OCI-LY3 (cell line): ENCODE measurements at regions not wholly inside any gene's neighbourhood (a gene's known extent, or its start where the extent isn't known, plus 50 kb on each side); places are given as distances from the start of the nearest gene placed in this dataset.

Source experiments
- H2AFZ ChIP-seq: fragments of 200-600, 300-600 bp; shearing (Covaris generic); 2 replicates; pipeline ENCODE4 v1.6.0; 2014; ENCODE audit warnings: antibody characterized with exemption, low read depth, low read length
- H3K27ac ChIP-seq: fragments of 200-600, 300-600 bp; sonication (generic); 2 replicates; pipeline ENCODE4 v1.5.1; 2014; ENCODE audit warnings: mild to moderate bottlenecking, low read length, moderate library complexity, mixed read lengths
- H3K27me3 ChIP-seq: fragments of 200-600, 300-600 bp; sonication (generic); 2 replicates; pipeline ENCODE4 v1.6.1; 2014; ENCODE audit warnings: low read depth, low read length, mixed read lengths
- H3K36me3 ChIP-seq: fragments of 200-600, 300-600 bp; sonication (generic); replicated peaks from 2 replicates; pipeline ENCODE3; 2014; ENCODE audit warnings: low read depth, low read length, mixed read lengths
- H3K4me1 ChIP-seq: fragments of 300-600, 200-600 bp; sonication (generic); 2 replicates; pipeline ENCODE4 v1.6.1; 2014; ENCODE audit warnings: low read length, mixed read lengths
- H3K4me2 ChIP-seq: fragments of 200-600, 300-600 bp; sonication (generic); 2 replicates; pipeline ENCODE4 v1.6.1; 2014; ENCODE audit warnings: low read length, mixed read lengths
- H3K4me3 ChIP-seq: fragments of 300-600, 200-600 bp; sonication (generic); 2 replicates; pipeline ENCODE4 v1.5.1; 2014; ENCODE audit warnings: antibody characterized with exemption, mild to moderate bottlenecking, low read length, moderate library complexity
- H3K79me2 ChIP-seq: fragments of 300-600, 200-600 bp; shearing (Covaris generic); 2 replicates; pipeline ENCODE4 v1.6.1; 2014; ENCODE audit warnings: mild to moderate bottlenecking, low read length, mixed read lengths
- H3K9ac ChIP-seq: fragments of 300-600, 200-600 bp; shearing (Covaris generic); 2 replicates; pipeline ENCODE4 v1.6.0; 2014; ENCODE audit warnings: mild to moderate bottlenecking, low read length, moderate library complexity
- H3K9me3 ChIP-seq: fragments of 200-600, 300-600 bp; shearing (Covaris generic); 2 replicates; pipeline ENCODE4 v1.6.1; 2014; ENCODE audit warnings: low read length, mixed read lengths; ENCODE audit not compliant: insufficient read depth
- H4K20me1 ChIP-seq: fragments of 200-600, 300-600 bp; sonication (generic); 2 replicates; pipeline ENCODE4 v1.6.1; 2016; ENCODE audit warnings: low read length, mixed read lengths; ENCODE audit not compliant: insufficient read depth
- CTCF ChIP-seq: fragments of 200-600, 300-600 bp; sonication (generic); IDR thresholded peaks from 2 replicates; pipeline ENCODE4 v1.5.1; 2014; ENCODE audit warnings: antibody characterized with exemption, low read length, low read depth
- EZH2phosphoT487 ChIP-seq: fragments of 200-600 bp; shearing (Covaris generic); IDR thresholded peaks from 2 replicates; pipeline ENCODE4 v1.6.1; 2018; ENCODE audit warnings: antibody characterized with exemption, mixed run types, low read depth

- Histone ChIP-seq H3K4me3 (no peak overlapping the region), H4K20me1 (no peaks in the 10 kb centered on the region), H3K27me3 (no peaks in the 10 kb centered on the region), H3K27ac (no peak overlapping the region), H3K4me2 (no peak overlapping the region), H3K9ac (no peak overlapping the region), H3K4me1 (peaks cover 10% of the 10 kb centered on the region), H3K79me2 (no peaks in the 10 kb centered on the region), H2AFZ (no peak overlapping the region), H3K36me3 (no peaks in the 10 kb centered on the region), H3K9me3 (no peaks in the 10 kb centered on the region)
- TF ChIP-seq CTCF (no peak), EZH2phosphoT487 (no peak)
Measured at GRCh38 chr13:107806726-107807125, 408.6 kb downstream of the LIG4 start.

- Histone ChIP-seq H3K27me3 (no peaks in the 10 kb centered on the region), H2AFZ (no peak overlapping the region), H3K9ac (no peak overlapping the region), H3K36me3 (no peaks in the 10 kb centered on the region), H3K27ac (no peak overlapping the region), H4K20me1 (no peaks in the 10 kb centered on the region), H3K4me2 (peak overlapping the region; percentile 13; the same call in 1 of the 2 replicates), H3K4me3 (no peak overlapping the region), H3K9me3 (no peaks in the 10 kb centered on the region), H3K4me1 (peaks cover 10% of the 10 kb centered on the region), H3K79me2 (no peaks in the 10 kb centered on the region)
- no peak for TF ChIP-seq EZH2phosphoT487
- TF ChIP-seq CTCF, result no peak
Measured at GRCh38 chr13:107803822-107804495, 411.4 kb downstream of the LIG4 start.

GRCh38 chr13:107801621-107802020, 413.7 kb downstream of the LIG4 start:
- H3K36me3 ChIP-seq, result no peaks in the 10 kb centered on the region
- H3K4me1 ChIP-seq, result peaks cover 10% of the 10 kb centered on the region
- H4K20me1 ChIP-seq, result no peaks in the 10 kb centered on the region
- H3K4me2 ChIP-seq, result no peak overlapping the region
- H3K27ac ChIP-seq, result no peak overlapping the region
- no peaks in the 10 kb centered on the region for H3K79me2 ChIP-seq
- no peaks in the 10 kb centered on the region for H3K27me3 ChIP-seq
- TF ChIP-seq CTCF (no peak), EZH2phosphoT487 (no peak)
- H3K9me3 ChIP-seq, result no peaks in the 10 kb centered on the region
- H2AFZ ChIP-seq, result no peak overlapping the region
- no peak overlapping the region for H3K9ac ChIP-seq
- no peak overlapping the region for H3K4me3 ChIP-seq

- peak overlapping the region; percentile 27 for H3K4me2 ChIP-seq
Measured at GRCh38 chr13:107799001-107799400, 416.3 kb downstream of the LIG4 start.

More at GRCh38 chr13:107799001-107799400, 416.3 kb downstream of the LIG4 start:
- H3K4me1 ChIP-seq, result peaks cover 6% of the 10 kb centered on the region
- H3K36me3 ChIP-seq, result no peaks in the 10 kb centered on the region
- no peaks in the 10 kb centered on the region for H4K20me1 ChIP-seq
- H3K27me3 ChIP-seq, result no peaks in the 10 kb centered on the region
- H3K9me3 ChIP-seq, result no peaks in the 10 kb centered on the region
- no peak overlapping the region for H3K9ac ChIP-seq
- no peak for TF ChIP-seq CTCF
- no peak for TF ChIP-seq EZH2phosphoT487
- peak overlapping the region; percentile 31; the same call in 1 of the 2 replicates for H2AFZ ChIP-seq
- peak overlapping the region; percentile 28 for H3K4me3 ChIP-seq
- no peak overlapping the region for H3K27ac ChIP-seq
- no peaks in the 10 kb centered on the region for H3K79me2 ChIP-seq
